ENCODE measurements at regions not wholly inside any gene's neighbourhood (a gene's known extent, or its start where the extent isn't known, plus 50 kb on each side); places are given as distances from the start of the nearest gene placed in this dataset.
A peak's percentile ranks its signal among the peaks of the same experiment; 100 is the strongest.

GRCh38 chr2:51107841-51108240, 75.9 kb upstream of the NRXN1 start:
- intact Hi-C loops (cut with DNase I): no loop called here

GRCh38 chr2:51105811-51106210, 73.9 kb upstream of the NRXN1 start:
- intact Hi-C loops (cut with DNase I): no loop called here

More at GRCh38 chr2:51107841-51108240, 75.9 kb upstream of the NRXN1 start:
- DNase-seq: no peak

GRCh38 chr2:51103205-51103604, 71.3 kb upstream of the NRXN1 start:
- intact Hi-C loops (cut with DNase I): no loop called here
- peak in 2 of 42 donors; percentile 1 to 5 for DNase-seq

More at GRCh38 chr2:51105811-51106210, 73.9 kb upstream of the NRXN1 start:
- DNase-seq: no peak

- DNase-seq: no peak
- intact Hi-C loops (cut with DNase I): no loop called here
These were observed 61.1 kb upstream of the NRXN1 start for GRCh38 chr2:51093016-51093415.

GRCh38 chr2:51085420-51086068, 53.6 kb upstream of the NRXN1 start:
- no peak for DNase-seq
- intact Hi-C loops (cut with DNase I): no loop called here

- intact Hi-C loops (cut with DNase I): no loop called here
- DNase-seq: no peak
These were observed 52.8 kb upstream of the NRXN1 start for GRCh38 chr2:51084750-51085149.
